B cell (primary cell): ENCODE measurements at regions not wholly inside any gene's neighbourhood (a gene's known extent, or its start where the extent isn't known, plus 50 kb on each side); places are given as distances from the start of the nearest gene placed in this dataset.

Experiments used
- CTCF ChIP-seq: fragments of 200-600 bp; IDR thresholded peaks from one replicate; pipeline ENCODE4 v1.8.0; 2022; ENCODE audit warnings: antibody characterized with exemption, mild to moderate bottlenecking
- EZH2 ChIP-seq: IDR thresholded peaks from 2 replicates; pipeline ENCODE4 v1.6.1; 2012; ENCODE audit warnings: borderline replicate concordance, low read depth, mild to moderate bottlenecking, moderate library complexity, low read length; ENCODE audit not compliant: insufficient read depth, poor library complexity, severe bottlenecking

DNA sequence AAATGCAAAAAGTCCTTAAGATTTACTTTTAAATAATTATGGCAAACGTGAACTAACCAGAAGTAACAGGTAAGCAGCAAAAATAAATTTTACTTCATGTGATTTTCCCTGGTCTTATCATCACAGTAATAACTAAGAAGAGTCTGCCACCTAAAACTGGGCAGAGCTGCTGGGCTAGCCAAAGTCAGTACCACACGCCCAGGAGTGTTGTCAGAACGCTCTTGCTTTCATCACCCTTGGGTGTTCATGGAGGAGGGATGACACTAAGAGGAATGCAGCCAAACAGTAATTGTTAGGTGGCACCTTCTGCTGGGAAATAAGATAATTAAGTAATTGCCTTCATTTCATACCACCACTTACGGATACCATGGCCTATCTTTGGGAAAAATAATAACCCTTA lies 92.0 kb upstream of the NEUROD1 start:
- no peak for TF ChIP-seq CTCF
- no peak for TF ChIP-seq EZH2
